ENCODE measurements at regions not wholly inside any gene's neighbourhood (a gene's known extent, or its start where the extent isn't known, plus 50 kb on each side); places are given as distances from the start of the nearest gene placed in this dataset.

GRCh38 chr16:22635801-22636200, 125.1 kb downstream of the NPIPB5 start:
- no peak for TF ChIP-seq CTCF (conservative IDR thresholded peaks at IDR 0.05)
- H3K18ac ChIP-seq (ENCODE audit: insufficient read length, low read depth, low read length) = peak overlapping the region; percentile 69
- peak overlapping the region; percentile 2 for H3K4me2 ChIP-seq (ENCODE audit: insufficient read depth, insufficient read length, low read length)
- H3K23ac ChIP-seq (ENCODE audit: insufficient read length, low read depth, low read length) = no peak overlapping the region
- peak overlapping the region; percentile 12 to 55; a peak in 2 of 5 replicates for H3K4me3 Mint-ChIP-seq
- H3K23me2 ChIP-seq (ENCODE audit: insufficient read length, low read depth, low read length, poor library complexity, severe bottlenecking) = no peaks in the 10 kb centered on the region
- H3K56ac ChIP-seq (ENCODE audit: insufficient read length, low read depth, low read length) = peak overlapping the region; percentile 14
- H3K9me3 Mint-ChIP-seq = no peaks in the 10 kb centered on the region
- peak overlapping the region; percentile 59 for H2BK5ac ChIP-seq (ENCODE audit: insufficient read length, low read length)
- H3K27me3 Mint-ChIP-seq (ENCODE audit: low read depth) = no peaks in the 10 kb centered on the region
- no peaks in the 10 kb centered on the region for H3K36me3 Mint-ChIP-seq (ENCODE audit: insufficient read depth in 1 of 3, low read depth in 3 of 3)
- H4K5ac ChIP-seq (ENCODE audit: insufficient read length, low read depth, low read length) = no peak overlapping the region
- H3T11ph ChIP-seq (ENCODE audit: low read length) = no peak overlapping the region
- no peaks in the 10 kb centered on the region for H3K79me1 ChIP-seq (ENCODE audit: insufficient read depth, low read depth, low read length, poor library complexity, severe bottlenecking)
- H4K20me1 ChIP-seq (ENCODE audit: control insufficient read depth, insufficient read depth, insufficient read length) = no peaks in the 10 kb centered on the region
- H2BK120ac ChIP-seq (ENCODE audit: low read depth, low read length, poor library complexity, severe bottlenecking) = peak overlapping the region; percentile 26
- H3K4me1 Mint-ChIP-seq = peaks cover 39 to 43% of the 10 kb centered on the region in 2 experiments
- H3K4ac ChIP-seq (ENCODE audit: low read depth, low read length) = no peak overlapping the region; the same call in 1 of the 2 replicates
- peaks cover 30% of the 10 kb centered on the region; the same call in 1 of the 2 replicates for H3K4me1 ChIP-seq (ENCODE audit: insufficient read depth, low read length)
- no peak overlapping the region for H2AK5ac ChIP-seq (ENCODE audit: insufficient read length, low read length)
- H2AFZ ChIP-seq (ENCODE audit: low read length) = no peak overlapping the region
- H2BK15ac ChIP-seq (ENCODE audit: low read depth, low read length) = no peak overlapping the region
- H2BK12ac ChIP-seq (ENCODE audit: insufficient read length, low read depth, low read length) = peak overlapping the region; percentile 18
- no peaks in the 10 kb centered on the region for H3K27me3 ChIP-seq (ENCODE audit: insufficient read depth, low read length)
- no peak overlapping the region for H2BK20ac ChIP-seq (ENCODE audit: low read depth, low read length, poor library complexity, severe bottlenecking)
- H3K27ac ChIP-seq (ENCODE audit: insufficient read length, low read depth, low read length) = peak overlapping the region; percentile 90
- H3K79me2 ChIP-seq (ENCODE audit: insufficient read depth, low read length) = no peaks in the 10 kb centered on the region
- peak overlapping the region; percentile 1 for H3K9ac ChIP-seq (ENCODE audit: extremely low read depth, insufficient read length, low read length)
- no CpG with 5 or more reads among the region's 6 CpGs for WGBS (ENCODE audit: extremely low coverage, insufficient read length, low lambda C conversion rate)
- no peaks in the 10 kb centered on the region for H3K9me3 ChIP-seq (ENCODE audit: control insufficient read depth, low read depth, low read length)
- peak overlapping the region; percentile 59; the same call in 1 of the 2 replicates for H3K14ac ChIP-seq (ENCODE audit: insufficient read depth, low read length)
- H4K8ac ChIP-seq (replicated peaks; ENCODE audit: insufficient read length, low read depth, low read length) = no peak overlapping the region
- peak overlapping the region; percentile 88 to 99 (median 98) for H3K27ac Mint-ChIP-seq
- peak; percentile 43 for DNase-seq
- no peak overlapping the region for H4K91ac ChIP-seq (ENCODE audit: insufficient read length, low read depth, low read length)
